Astrocyte of the cerebellum (primary cell): ENCODE measurements at regions not wholly inside any gene's neighbourhood (a gene's known extent, or its start where the extent isn't known, plus 50 kb on each side); places are given as distances from the start of the nearest gene placed in this dataset.

Experiments used
- DNase-seq: peaks from one replicate; pipeline ENCODE4 v3.0.0-alpha.2; 2011; ENCODE audit warnings: low read depth
- H3K4me3 ChIP-seq: 2 replicates; pipeline ENCODE4 v1.5.1; 2011; ENCODE audit warnings: mild to moderate bottlenecking, low read depth, low read length, moderate library complexity
- in situ Hi-C: cut with HindIII; loops from 2 replicates; pipeline ENCODE4 v1.10.0; 2017; ENCODE audit warnings: low sequenced_read_pairs
- TF ChIP-seq, protein P1 (sequence below): IDR thresholded peaks from 2 replicates; pipeline ENCODE4 v1.5.1; 2012; ENCODE audit warnings: low read length, low read depth, moderate library complexity, mild to moderate bottlenecking; ENCODE audit errors: missing control alignments

GRCh38 chr2:118535818-118536212 lies 311.6 kb downstream of the EN1 start:
- TF ChIP-seq, protein P1, sequence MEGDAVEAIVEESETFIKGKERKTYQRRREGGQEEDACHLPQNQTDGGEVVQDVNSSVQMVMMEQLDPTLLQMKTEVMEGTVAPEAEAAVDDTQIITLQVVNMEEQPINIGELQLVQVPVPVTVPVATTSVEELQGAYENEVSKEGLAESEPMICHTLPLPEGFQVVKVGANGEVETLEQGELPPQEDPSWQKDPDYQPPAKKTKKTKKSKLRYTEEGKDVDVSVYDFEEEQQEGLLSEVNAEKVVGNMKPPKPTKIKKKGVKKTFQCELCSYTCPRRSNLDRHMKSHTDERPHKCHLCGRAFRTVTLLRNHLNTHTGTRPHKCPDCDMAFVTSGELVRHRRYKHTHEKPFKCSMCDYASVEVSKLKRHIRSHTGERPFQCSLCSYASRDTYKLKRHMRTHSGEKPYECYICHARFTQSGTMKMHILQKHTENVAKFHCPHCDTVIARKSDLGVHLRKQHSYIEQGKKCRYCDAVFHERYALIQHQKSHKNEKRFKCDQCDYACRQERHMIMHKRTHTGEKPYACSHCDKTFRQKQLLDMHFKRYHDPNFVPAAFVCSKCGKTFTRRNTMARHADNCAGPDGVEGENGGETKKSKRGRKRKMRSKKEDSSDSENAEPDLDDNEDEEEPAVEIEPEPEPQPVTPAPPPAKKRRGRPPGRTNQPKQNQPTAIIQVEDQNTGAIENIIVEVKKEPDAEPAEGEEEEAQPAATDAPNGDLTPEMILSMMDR, result no peak
- in situ Hi-C loops, result no loop called here

GRCh38 chr2:118535171-118535817 lies 312.2 kb downstream of the EN1 start:
- TF ChIP-seq, protein P1, result no peak
- in situ Hi-C loops, result no loop called here
- DNase-seq, result no peak
- no peak overlapping the region for H3K4me3 ChIP-seq

More at GRCh38 chr2:118535818-118536212, 311.6 kb downstream of the EN1 start:
- DNase-seq, result no peak
- no peak overlapping the region for H3K4me3 ChIP-seq

DNA sequence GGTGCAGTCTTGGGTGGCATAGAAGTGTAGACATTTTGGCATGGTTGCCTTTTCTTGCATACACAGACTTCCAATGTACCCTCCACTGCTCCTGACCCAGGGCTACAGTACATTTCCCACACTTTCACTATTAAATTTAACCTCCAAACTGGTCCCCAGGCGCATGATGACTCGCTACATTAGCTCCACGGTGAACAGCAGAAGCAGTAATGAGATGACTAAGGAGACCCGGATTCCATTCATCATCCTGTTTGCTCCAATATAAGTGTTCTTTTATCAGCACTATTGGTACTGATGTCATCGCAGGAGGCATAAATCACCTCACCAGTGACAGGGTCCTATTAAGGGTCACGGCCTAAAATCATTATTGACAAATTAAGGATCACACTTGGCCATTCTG lies 316.5 kb downstream of the EN1 start:
- TF ChIP-seq, protein P1, result no peak
- DNase-seq, result no peak
- no peak overlapping the region for H3K4me3 ChIP-seq
- in situ Hi-C loops, result no loop called here

- TF ChIP-seq, protein P1, result no peak
- in situ Hi-C loops, result no loop called here
- H3K4me3 ChIP-seq, result no peak overlapping the region
- DNase-seq, result no peak
These were observed 317.4 kb downstream of the EN1 start for GRCh38 chr2:118529908-118530599.

DNA sequence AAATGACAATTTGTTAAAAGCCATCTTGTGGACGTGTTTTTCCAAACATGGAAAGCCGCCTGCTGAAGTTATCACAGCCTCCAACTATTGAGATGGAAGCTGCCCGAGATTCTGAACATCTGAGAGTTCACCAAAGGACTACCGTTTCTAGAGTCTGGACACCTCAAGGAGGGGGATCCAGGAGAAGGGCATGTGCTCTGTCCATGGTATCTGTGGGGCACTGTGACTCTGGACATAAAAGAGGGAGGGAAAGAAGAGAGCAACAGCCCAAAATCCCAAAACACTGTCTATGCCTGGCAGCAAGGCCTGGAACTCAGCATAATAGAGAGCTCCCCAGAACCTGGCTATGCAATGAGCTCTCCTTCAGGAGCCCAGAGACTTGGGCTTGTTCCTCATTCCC lies 319.9 kb downstream of the EN1 start:
- H3K4me3 ChIP-seq, result no peak overlapping the region
- DNase-seq, result no peak
- TF ChIP-seq, protein P1, result no peak
- in situ Hi-C loops, result no loop called here

GRCh38 chr2:118525346-118525745 lies 322.1 kb downstream of the EN1 start:
- DNase-seq, result no peak
- no peak overlapping the region for H3K4me3 ChIP-seq
- TF ChIP-seq, protein P1, result no peak
- in situ Hi-C loops, result no loop called here
